IPS-18c (cell line): ENCODE measurements at regions not wholly inside any gene's neighbourhood (a gene's known extent, or its start where the extent isn't known, plus 50 kb on each side); places are given as distances from the start of the nearest gene placed in this dataset.

Experiments used
- H3K4me3 ChIP-seq: 2 replicates; pipeline ENCODE4 v1.7.0; 2013; ENCODE audit warnings: low read depth, mild to moderate bottlenecking, low read length, moderate library complexity; ENCODE audit not compliant: insufficient read depth
- H3K9me3 ChIP-seq: one replicate; pipeline ENCODE4 v1.6.1; 2013; ENCODE audit warnings: mild to moderate bottlenecking, low read length, moderate library complexity; ENCODE audit not compliant: control insufficient read depth, insufficient read depth

GRCh38 chr9:103658156-103658555, 436.0 kb upstream of the SMC2 start:
- no peak overlapping the region for H3K4me3 ChIP-seq
- H3K9me3 ChIP-seq = peaks cover 7% of the 10 kb centered on the region

DNA sequence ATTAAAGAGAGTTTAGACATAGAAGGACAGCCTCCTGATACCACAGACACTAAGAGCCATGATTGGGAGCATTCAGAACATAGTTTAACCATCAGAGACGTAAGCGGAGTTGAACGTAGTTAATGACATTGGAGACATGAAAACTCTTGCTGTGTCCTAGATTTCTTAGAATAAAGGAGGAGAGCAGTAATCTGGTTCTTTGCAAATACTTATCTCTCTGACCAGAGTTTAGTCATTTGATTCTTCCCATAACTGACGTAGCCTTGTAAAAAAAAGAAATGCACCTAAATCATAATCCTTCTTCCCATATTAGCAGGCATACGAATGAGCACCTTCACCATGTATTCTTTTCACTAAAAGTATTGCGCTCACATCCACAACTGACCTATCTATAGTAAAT, 433.3 kb upstream of the SMC2 start:
- no peak overlapping the region for H3K4me3 ChIP-seq
- H3K9me3 ChIP-seq = peaks cover 7% of the 10 kb centered on the region

DNA sequence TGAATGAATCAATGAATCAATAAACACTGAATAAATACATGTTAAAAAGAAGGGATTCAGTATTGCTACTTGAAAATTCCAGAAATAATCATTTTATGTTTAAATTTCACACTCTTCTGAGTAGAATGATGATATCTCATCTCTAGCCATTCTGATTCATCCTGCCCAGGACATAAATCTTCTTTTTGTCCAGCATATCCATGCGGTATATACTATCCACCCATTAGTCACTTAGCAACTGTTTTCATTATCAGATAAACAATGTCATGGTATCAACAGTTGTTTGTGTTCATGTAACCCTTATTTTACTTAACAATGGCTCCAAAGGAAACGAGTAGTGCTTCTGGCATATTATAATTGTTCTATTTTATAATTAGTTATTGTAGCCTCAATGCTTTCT, 432.4 kb upstream of the SMC2 start:
- Histone ChIP-seq H3K9me3 (peaks cover 7% of the 10 kb centered on the region), H3K4me3 (no peak overlapping the region)

GRCh38 chr9:103669296-103669695, 424.8 kb upstream of the SMC2 start:
- H3K9me3 ChIP-seq = no peaks in the 10 kb centered on the region
- H3K4me3 ChIP-seq = no peak overlapping the region

- Histone ChIP-seq H3K9me3 (no peaks in the 10 kb centered on the region), H3K4me3 (no peak overlapping the region)
Measured at GRCh38 chr9:103674271-103674670, 419.8 kb upstream of the SMC2 start.

- Histone ChIP-seq H3K4me3 (no peak overlapping the region), H3K9me3 (no peaks in the 10 kb centered on the region)
Measured at GRCh38 chr9:103680581-103680980, 413.5 kb upstream of the SMC2 start.

DNA sequence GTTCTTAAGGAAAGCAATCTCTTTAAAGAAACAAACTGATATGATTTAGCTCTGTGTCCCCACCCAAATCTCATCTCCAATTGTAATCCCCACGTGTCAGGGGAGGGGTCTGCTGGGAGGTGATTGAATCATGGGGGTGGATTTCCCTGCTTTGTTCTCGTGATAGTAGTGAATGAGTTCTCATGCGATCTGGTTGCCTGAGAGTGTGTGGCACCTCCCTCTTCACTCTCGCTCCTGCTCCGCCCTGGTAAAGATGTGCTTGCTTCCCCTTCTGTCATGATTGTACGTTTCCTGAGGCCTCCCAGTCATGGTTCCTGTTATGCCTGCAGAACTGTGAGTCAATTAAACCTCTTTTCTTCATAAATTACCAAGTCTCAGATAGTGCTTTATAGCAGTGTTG, 412.7 kb upstream of the SMC2 start:
- no peak overlapping the region for H3K4me3 ChIP-seq
- no peaks in the 10 kb centered on the region for H3K9me3 ChIP-seq

GRCh38 chr9:103700195-103700962, 393.7 kb upstream of the SMC2 start:
- Histone ChIP-seq H3K9me3 (no peaks in the 10 kb centered on the region), H3K4me3 (no peak overlapping the region)

DNA sequence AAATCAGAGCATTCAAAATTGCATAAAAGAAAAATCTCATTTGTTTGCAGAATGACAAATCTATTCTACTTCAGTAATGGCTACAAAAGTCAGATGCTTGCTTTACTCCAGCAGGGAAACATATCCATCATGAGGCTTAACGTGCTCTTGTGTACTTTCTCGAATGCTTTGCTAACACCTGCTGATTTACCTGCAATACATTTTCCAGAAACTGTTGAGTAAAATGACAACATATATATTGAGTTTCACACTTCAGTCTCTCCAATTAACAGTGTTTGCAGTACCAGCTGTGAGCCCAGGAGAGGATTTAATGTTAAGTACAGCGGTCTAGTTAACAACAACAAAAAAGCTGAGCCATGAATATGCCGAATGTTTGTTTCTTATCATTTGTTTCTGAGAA, 391.5 kb upstream of the SMC2 start:
- H3K9me3 ChIP-seq = no peaks in the 10 kb centered on the region
- H3K4me3 ChIP-seq = no peak overlapping the region

DNA sequence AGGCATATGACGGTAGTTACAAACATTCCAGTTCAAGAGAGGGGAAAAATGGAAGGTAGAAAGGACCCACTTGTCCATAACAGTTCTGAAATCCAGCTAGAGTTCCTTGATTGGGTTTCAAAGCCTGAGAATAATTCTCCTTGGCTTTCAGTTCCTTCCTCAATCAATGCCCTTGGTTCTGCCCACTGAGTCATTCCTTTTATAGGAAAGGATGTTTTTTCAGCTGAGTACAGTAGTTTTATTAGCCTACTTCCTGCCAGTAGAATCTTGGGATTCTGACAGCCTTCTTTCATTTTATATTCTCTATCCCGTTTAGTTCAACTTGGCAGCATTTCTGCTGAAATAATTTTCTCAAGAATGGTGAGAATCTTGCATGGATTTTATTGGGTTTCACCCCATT, 386.9 kb upstream of the SMC2 start:
- no peaks in the 10 kb centered on the region for H3K9me3 ChIP-seq
- no peak overlapping the region for H3K4me3 ChIP-seq

GRCh38 chr9:103709366-103709765, 384.7 kb upstream of the SMC2 start:
- no peaks in the 10 kb centered on the region for H3K9me3 ChIP-seq

DNA sequence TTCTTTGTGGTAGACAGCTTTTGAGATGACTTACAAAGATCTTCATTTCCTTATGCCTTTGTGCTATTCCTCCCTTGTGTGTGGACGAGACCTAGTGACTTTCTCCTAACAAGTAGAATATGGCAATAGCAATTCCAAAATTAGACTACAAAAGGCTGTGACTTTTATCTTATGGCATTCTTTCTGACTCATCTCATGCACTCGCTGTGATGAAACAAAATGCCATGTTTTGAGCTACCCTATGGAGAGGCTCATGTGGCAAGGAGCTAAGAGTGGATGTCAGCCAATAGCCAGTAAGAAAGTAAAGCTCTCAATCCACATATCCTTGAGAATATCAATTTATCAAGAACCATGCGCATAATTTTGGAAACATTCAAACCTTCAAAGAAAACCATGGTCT, 380.5 kb upstream of the SMC2 start:
- no peak overlapping the region for H3K4me3 ChIP-seq
- H3K9me3 ChIP-seq = no peaks in the 10 kb centered on the region

More at GRCh38 chr9:103709366-103709765, 384.7 kb upstream of the SMC2 start:
- H3K4me3 ChIP-seq = no peak overlapping the region

DNA sequence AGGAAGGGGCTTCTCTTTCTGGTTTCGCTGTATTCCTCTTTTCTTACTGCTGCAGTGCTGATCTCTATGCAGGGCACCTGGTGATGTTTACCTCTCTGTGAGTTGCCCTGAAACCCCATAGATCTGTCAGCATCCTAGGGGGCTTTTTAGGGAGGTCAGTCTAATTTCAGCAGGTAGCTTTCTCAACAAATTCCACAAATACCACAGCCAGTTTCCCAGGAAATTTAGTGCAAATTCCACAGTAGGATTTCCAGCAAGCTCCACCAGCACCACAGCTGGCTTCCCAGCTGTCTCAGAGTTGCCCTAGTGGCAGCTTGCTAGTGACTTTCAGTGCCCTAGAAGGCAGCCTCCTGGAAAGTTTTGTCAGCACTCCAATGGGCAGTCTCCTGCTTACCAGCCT, 379.1 kb upstream of the SMC2 start:
- H3K4me3 ChIP-seq = no peak overlapping the region
- no peaks in the 10 kb centered on the region for H3K9me3 ChIP-seq

GRCh38 chr9:103721056-103721455, 373.1 kb upstream of the SMC2 start:
- no peaks in the 10 kb centered on the region for H3K9me3 ChIP-seq

GRCh38 chr9:103730866-103731265, 363.2 kb upstream of the SMC2 start:
- H3K9me3 ChIP-seq = no peaks in the 10 kb centered on the region
- H3K4me3 ChIP-seq = no peak overlapping the region

More at GRCh38 chr9:103721056-103721455, 373.1 kb upstream of the SMC2 start:
- no peak overlapping the region for H3K4me3 ChIP-seq

DNA sequence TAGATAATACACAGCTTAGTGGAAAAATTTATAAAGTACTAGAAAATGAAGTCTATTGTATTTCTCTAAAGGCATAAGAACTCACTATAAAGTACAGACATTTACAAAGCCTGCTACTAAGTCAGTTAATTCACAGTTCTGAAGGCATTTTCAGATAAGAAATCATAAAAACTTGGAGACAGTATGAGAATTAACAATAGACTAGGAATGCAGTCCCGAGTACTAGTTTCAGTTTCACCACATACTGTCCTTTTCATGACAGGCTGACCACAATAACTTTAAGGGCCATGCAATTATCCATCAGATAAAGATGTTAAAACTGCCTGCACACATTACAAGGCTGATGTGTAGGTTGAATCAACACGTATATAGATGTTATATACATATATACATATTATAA, 362.6 kb upstream of the SMC2 start:
- no peak overlapping the region for H3K4me3 ChIP-seq
- H3K9me3 ChIP-seq = no peaks in the 10 kb centered on the region

DNA sequence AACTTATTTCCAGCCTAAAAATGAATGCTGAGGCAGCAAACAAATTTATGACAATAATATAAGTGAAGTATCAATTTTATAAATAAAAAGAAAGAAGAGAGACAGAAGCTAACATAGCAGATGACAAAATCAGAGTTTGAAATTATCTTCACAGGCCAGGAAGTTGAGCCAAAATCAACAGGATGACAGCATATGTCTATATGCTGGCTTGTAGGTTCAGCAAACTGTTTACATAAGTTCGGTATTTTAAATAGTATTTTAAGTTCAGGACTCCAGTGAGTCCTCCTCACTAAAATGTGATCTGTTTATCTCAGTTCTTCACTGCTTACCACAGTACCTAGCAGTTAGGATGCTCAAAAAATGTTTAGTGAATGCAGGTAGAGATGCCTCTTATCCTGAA, 359.6 kb upstream of the SMC2 start:
- no peaks in the 10 kb centered on the region for H3K9me3 ChIP-seq
- no peak overlapping the region for H3K4me3 ChIP-seq

GRCh38 chr9:103755441-103755840, 338.7 kb upstream of the SMC2 start:
- peaks cover 3% of the 10 kb centered on the region for H3K9me3 ChIP-seq
- no peak overlapping the region for H3K4me3 ChIP-seq

DNA sequence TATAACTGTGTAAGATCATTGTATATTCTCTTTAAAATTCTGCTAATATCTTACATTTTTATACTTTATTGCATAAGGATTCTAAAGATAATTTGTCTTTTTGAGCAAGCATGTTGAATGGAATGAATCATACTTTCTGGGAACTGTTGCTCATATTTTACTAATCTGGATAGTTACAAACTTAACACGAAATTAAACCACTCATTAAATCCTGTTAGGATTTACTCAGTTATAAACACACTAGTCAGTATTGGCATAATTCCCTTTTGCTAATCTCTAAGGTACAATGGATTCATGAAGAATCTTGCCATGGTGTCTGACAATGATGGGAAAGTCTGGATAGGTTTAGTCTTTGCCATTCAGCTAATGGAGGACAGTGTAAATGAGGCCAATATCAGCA, 338.1 kb upstream of the SMC2 start:
- H3K4me3 ChIP-seq = no peak overlapping the region
- peaks cover 3% of the 10 kb centered on the region for H3K9me3 ChIP-seq
